ENCODE measurements at regions not wholly inside any gene's neighbourhood (a gene's known extent, or its start where the extent isn't known, plus 50 kb on each side); places are given as distances from the start of the nearest gene placed in this dataset.
"Not testable (repeated sequence)": the region's sequence is repeated elsewhere in the genome, so short reads cannot be mapped to it uniquely, and the experiment has no call there.

GRCh38 chr3:40940651-40941050 is 258.7 kb upstream of the CTNNB1 start:
- no peak overlapping the region for H3K27ac ChIP-seq
- POLR2A ChIA-PET (ENCODE audit: low non-redundant PET): no interaction called here
- CTCF ChIA-PET: no interaction called here
- no peak for TF ChIP-seq CTCF (conservative IDR thresholded peaks at IDR 0.05; ENCODE audit: low read depth)
- no peak for DNase-seq (ENCODE audit: low spot score)

GRCh38 chr3:40947022-40947421 is 252.3 kb upstream of the CTNNB1 start:
- DNase-seq (ENCODE audit: low spot score); POLR2A ChIA-PET (ENCODE audit: low non-redundant PET); CTCF ChIA-PET; H3K27ac ChIP-seq: not testable (repeated sequence)

GRCh38 chr3:40949347-40949746 is 250.0 kb upstream of the CTNNB1 start:
- DNase-seq (ENCODE audit: low spot score); H3K27ac ChIP-seq; POLR2A ChIA-PET (ENCODE audit: low non-redundant PET): not testable (repeated sequence)
- CTCF ChIA-PET: interaction anchor here (0.6 kb wide), 1 partner anchor 11 kb away, joined by 4 read pairs; no protein-coding TSS in a partner anchor

- no peak for TF ChIP-seq CTCF (conservative IDR thresholded peaks at IDR 0.05; ENCODE audit: low read depth)
- DNase-seq (ENCODE audit: low spot score): no peak
- CTCF ChIA-PET: no interaction called here
- H3K27ac ChIP-seq: no peak overlapping the region
- POLR2A ChIA-PET (ENCODE audit: low non-redundant PET): no interaction called here
Measured at GRCh38 chr3:40951636-40952035, 247.7 kb upstream of the CTNNB1 start.

GRCh38 chr3:40961104-40961857 is 238.0 kb upstream of the CTNNB1 start:
- no peak overlapping the region for H3K27ac ChIP-seq
- DNase-seq (ENCODE audit: low spot score): no peak
- no peak for TF ChIP-seq CTCF (conservative IDR thresholded peaks at IDR 0.05; ENCODE audit: low read depth)
- POLR2A ChIA-PET (ENCODE audit: low non-redundant PET): no interaction called here
- CTCF ChIA-PET: no interaction called here

- ChIA-PET CTCF (no interaction called here), POLR2A (ENCODE audit: low non-redundant PET) (no interaction called here)
- H3K27ac ChIP-seq: no peak overlapping the region
- TF ChIP-seq CTCF (conservative IDR thresholded peaks at IDR 0.05; ENCODE audit: low read depth): no peak
- no peak for DNase-seq (ENCODE audit: low spot score)
Measured at GRCh38 chr3:40962721-40963120, 236.6 kb upstream of the CTNNB1 start.

GRCh38 chr3:40968666-40969065 is 230.6 kb upstream of the CTNNB1 start:
- no peak for TF ChIP-seq CTCF (conservative IDR thresholded peaks at IDR 0.05; ENCODE audit: low read depth)
- POLR2A ChIA-PET (ENCODE audit: low non-redundant PET): no interaction called here
- CTCF ChIA-PET: no interaction called here

GRCh38 chr3:40969341-40969740 is 230.0 kb upstream of the CTNNB1 start:
- DNase-seq (ENCODE audit: low spot score): no peak
- H3K27ac ChIP-seq: no peak overlapping the region
- no peak for TF ChIP-seq CTCF (conservative IDR thresholded peaks at IDR 0.05; ENCODE audit: low read depth)
- POLR2A ChIA-PET (ENCODE audit: low non-redundant PET): no interaction called here
- CTCF ChIA-PET: no interaction called here

More at GRCh38 chr3:40968666-40969065, 230.6 kb upstream of the CTNNB1 start:
- no peak for DNase-seq (ENCODE audit: low spot score)
- no peak overlapping the region for H3K27ac ChIP-seq
